GM19043 (cell line): ENCODE measurements at regions not wholly inside any gene's neighbourhood (a gene's known extent, or its start where the extent isn't known, plus 50 kb on each side); places are given as distances from the start of the nearest gene placed in this dataset.

ENCODE experiments used
- ATAC-seq: cut with Tn5 transposase; IDR thresholded peaks from one replicate; pipeline ENCODE4 v1.9.1; 2021; ENCODE audit warnings: low read depth; ENCODE audit not compliant: unreplicated experiment

DNA sequence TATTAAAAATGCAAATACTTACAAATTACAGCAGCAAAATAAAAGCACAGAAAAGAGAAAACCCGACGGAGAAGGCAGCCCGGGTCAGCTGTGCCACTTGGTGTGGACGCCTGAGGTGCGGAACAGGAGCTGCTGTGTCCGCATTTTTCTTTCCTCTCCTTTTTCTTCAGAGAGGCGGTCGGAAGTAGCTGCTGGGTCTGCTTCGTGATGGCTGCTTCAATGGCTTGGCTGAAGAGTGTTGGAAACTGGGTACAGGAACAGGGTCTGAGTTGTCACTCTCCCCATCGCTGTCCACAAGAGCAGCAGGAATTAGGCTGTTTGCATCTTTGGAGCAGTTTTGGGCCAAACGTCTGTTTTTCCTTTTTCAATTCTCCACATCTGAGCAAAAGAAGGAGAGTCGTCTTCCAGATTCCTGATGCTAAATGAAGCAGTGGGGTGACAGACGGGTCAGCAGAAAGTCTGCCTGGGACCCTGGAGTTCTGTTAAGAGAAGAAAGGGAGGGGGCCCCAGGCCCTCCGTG is 53.5 kb upstream of the ARL8B start:
- no peak for ATAC-seq

DNA sequence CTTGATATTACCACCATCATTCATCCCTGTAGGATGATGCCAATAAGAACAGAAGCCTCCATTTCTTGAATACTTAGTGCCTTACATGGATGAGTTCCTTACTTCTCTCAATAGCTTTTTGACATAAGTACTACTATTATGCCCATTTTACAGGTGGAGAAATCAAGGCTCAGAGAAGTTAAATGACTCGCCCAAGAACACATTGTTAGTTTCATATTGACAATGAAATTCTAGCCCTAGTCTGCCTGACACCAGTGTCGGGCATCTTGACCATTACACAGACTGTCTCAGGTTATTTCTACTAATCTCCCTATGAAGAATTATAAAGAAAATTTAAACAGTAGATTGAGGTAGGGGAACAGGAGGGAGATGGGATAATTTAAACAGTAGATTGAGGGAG is 52.5 kb upstream of the ARL8B start:
- no peak for ATAC-seq

- ATAC-seq, result no peak
These were observed 51.0 kb upstream of the ARL8B start for GRCh38 chr3:5071061-5071460.

GRCh38 chr3:5072100-5072816 is 49.8 kb upstream of the ARL8B start:
- no peak for ATAC-seq
